NCI-H1694 (cell line): ENCODE measurements at regions not wholly inside any gene's neighbourhood (a gene's known extent, or its start where the extent isn't known, plus 50 kb on each side); places are given as distances from the start of the nearest gene placed in this dataset.
"Not testable (repeated sequence)": the region's sequence is repeated elsewhere in the genome, so short reads cannot be mapped to it uniquely, and the experiment has no call there.

ENCODE experiments used
- DNase-seq: peaks from one replicate; lab custom pipeline; 2025; lab: John Stamatoyannopoulos, UW

GRCh38 chr12:58732894-58733293, 187.4 kb downstream of the LRIG3 start:
- DNase-seq, result no peak

- DNase-seq, result no peak
Observed at GRCh38 chr12:58741226-58741625, 179.1 kb downstream of the LRIG3 start.

- DNase-seq, result no peak
Observed at GRCh38 chr12:58745348-58746125, 174.8 kb downstream of the LRIG3 start.

- DNase-seq, result no peak
Observed at GRCh38 chr12:58747533-58747932, 172.8 kb downstream of the LRIG3 start.

GRCh38 chr12:58750484-58750883, 169.8 kb downstream of the LRIG3 start:
- DNase-seq, result no peak

- no peak for DNase-seq
Observed at GRCh38 chr12:58757422-58757821, 162.9 kb downstream of the LRIG3 start.

GRCh38 chr12:58759745-58760144, 160.6 kb downstream of the LRIG3 start:
- DNase-seq, result not testable (repeated sequence)

- no peak for DNase-seq
Observed at GRCh38 chr12:58761308-58761707, 159.0 kb downstream of the LRIG3 start.

GRCh38 chr12:58764100-58764953, 156.0 kb downstream of the LRIG3 start:
- DNase-seq, result no peak

- no peak for DNase-seq
Observed at GRCh38 chr12:58765076-58765475, 155.2 kb downstream of the LRIG3 start.

GRCh38 chr12:58765653-58766512, 154.4 kb downstream of the LRIG3 start:
- no peak for DNase-seq

GRCh38 chr12:58766513-58766870, 153.8 kb downstream of the LRIG3 start:
- no peak for DNase-seq

- no peak for DNase-seq
Observed at GRCh38 chr12:58767496-58767895, 152.8 kb downstream of the LRIG3 start.

- no peak for DNase-seq
Observed at GRCh38 chr12:58773986-58774385, 146.3 kb downstream of the LRIG3 start.

GRCh38 chr12:58774731-58775130, 145.6 kb downstream of the LRIG3 start:
- DNase-seq, result no peak

GRCh38 chr12:58775396-58775795, 144.9 kb downstream of the LRIG3 start:
- no peak for DNase-seq

- no peak for DNase-seq
Observed at GRCh38 chr12:58776144-58776543, 144.2 kb downstream of the LRIG3 start.

- DNase-seq, result no peak
Observed at GRCh38 chr12:58777815-58778214, 142.5 kb downstream of the LRIG3 start.

- no peak for DNase-seq
Observed at GRCh38 chr12:58781609-58782008, 138.7 kb downstream of the LRIG3 start.

GRCh38 chr12:58787021-58787760, 133.1 kb downstream of the LRIG3 start:
- no peak for DNase-seq

- DNase-seq, result no peak
Observed at GRCh38 chr12:58794859-58795258, 125.4 kb downstream of the LRIG3 start.

GRCh38 chr12:58795825-58796224, 124.5 kb downstream of the LRIG3 start:
- DNase-seq, result no peak
